ENCODE measurements at regions not wholly inside any gene's neighbourhood (a gene's known extent, or its start where the extent isn't known, plus 50 kb on each side); places are given as distances from the start of the nearest gene placed in this dataset.
"Not testable (repeated sequence)": the region's sequence is repeated elsewhere in the genome, so short reads cannot be mapped to it uniquely, and the experiment has no call there.

DNA sequence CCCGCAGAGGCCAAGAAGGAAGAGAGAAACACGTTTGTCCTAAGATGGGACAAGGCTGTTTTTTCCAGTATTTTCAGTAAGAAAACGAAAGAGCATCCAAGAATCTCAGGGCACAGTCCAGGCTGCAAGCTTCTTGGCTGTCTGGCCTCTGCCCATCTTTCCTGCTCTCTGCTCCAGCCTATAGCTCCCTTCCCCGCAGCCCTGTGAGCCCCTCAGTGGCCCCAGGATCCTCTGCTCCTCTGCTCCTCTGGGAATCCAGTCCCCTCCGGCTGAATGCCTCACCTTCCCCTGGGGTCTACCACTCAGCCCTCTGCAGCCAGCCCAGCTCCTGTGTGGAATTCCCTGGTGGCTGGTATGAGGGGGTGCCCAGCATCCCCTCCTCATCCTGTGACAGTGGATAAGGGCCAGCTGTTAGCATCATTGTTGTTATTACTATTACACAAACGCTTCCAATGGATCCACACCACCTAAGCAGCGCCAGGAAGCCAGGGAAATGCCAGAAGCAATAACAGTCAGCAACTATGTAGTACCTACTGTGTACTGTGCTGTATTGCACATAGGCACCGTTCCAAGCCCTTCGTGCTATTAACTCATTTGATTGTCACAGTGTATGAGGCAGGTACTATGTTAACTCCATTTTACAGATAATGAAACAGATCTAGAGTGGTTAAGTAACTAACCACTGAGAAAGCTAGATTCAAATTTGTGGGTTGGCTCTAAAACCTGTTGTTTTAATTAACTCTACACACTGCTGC is 60.3 kb upstream of the PTPN1 start:
- Histone ChIP-seq H3K27ac (ENCODE audit: low read depth, low read length) (no peak overlapping the region), H3K9me3 (ENCODE audit: control insufficient read depth in 5 of 5, low read length in 5 of 5) (no peaks in the 10 kb centered on the region), H3K4me1 (ENCODE audit: control insufficient read depth in 5 of 5, insufficient read depth in 5 of 5, low read length in 5 of 5) (peaks cover 0 to 31% (median 14%) of the 10 kb centered on the region in 5 donors), H3K36me3 (ENCODE audit: control insufficient read depth in 5 of 5, insufficient read depth in 5 of 5, low read length in 5 of 5) (no peaks in the 10 kb centered on the region), H3K9ac (ENCODE audit: low read length in 5 of 5) (no peak overlapping the region), H3K4me3 (ENCODE audit: low read depth in 1 of 5, low read length in 5 of 5) (no peak overlapping the region), H3K27me3 (ENCODE audit: control insufficient read depth in 5 of 5, insufficient read depth in 4 of 5, low read length in 5 of 5) (no peaks in the 10 kb centered on the region)

DNA sequence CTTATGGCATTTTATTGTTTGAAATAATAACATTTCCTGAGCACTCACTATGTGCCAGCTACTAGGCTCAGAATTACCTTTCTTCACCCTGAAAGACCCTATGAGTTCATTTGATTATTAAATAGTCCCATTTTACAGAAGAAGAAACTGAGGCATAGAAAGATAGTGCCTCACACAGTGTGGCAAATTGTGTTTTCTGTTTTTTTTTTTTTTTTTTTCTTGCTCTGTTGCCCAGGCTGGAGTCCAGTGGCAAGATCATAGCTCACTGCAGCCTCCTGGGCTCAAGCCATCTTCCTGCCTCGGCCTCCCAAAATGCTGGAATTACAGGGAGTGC is 59.7 kb upstream of the PTPN1 start:
- no peaks in the 10 kb centered on the region for H3K9me3 ChIP-seq (ENCODE audit: control insufficient read depth in 5 of 5, low read length in 5 of 5)
- H3K36me3 ChIP-seq (ENCODE audit: control insufficient read depth in 5 of 5, insufficient read depth in 5 of 5, low read length in 5 of 5), result no peaks in the 10 kb centered on the region
- H3K4me3 ChIP-seq (ENCODE audit: low read depth in 1 of 5, low read length in 5 of 5), result no peak overlapping the region
- peaks cover 0 to 31% (median 14%) of the 10 kb centered on the region in 5 donors for H3K4me1 ChIP-seq (ENCODE audit: control insufficient read depth in 5 of 5, insufficient read depth in 5 of 5, low read length in 5 of 5)
- H3K9ac ChIP-seq (ENCODE audit: low read length in 5 of 5), result no peak overlapping the region
- H3K27me3 ChIP-seq (ENCODE audit: control insufficient read depth in 5 of 5, insufficient read depth in 4 of 5, low read length in 5 of 5), result no peaks in the 10 kb centered on the region
- H3K27ac ChIP-seq (ENCODE audit: low read depth, low read length), result no peak overlapping the region

GRCh38 chr20:50450881-50451752 is 59.1 kb upstream of the PTPN1 start:
- Histone ChIP-seq H3K36me3 (ENCODE audit: control insufficient read depth in 5 of 5, insufficient read depth in 5 of 5, low read length in 5 of 5) (no peaks in the 10 kb centered on the region), H3K27me3 (ENCODE audit: control insufficient read depth in 5 of 5, insufficient read depth in 4 of 5, low read length in 5 of 5) (no peaks in the 10 kb centered on the region), H3K9ac (ENCODE audit: low read length in 5 of 5) (peak overlapping the region in 1 of 5 donors; percentile 19), H3K27ac (ENCODE audit: low read depth, low read length) (no peak overlapping the region), H3K4me1 (ENCODE audit: control insufficient read depth in 5 of 5, insufficient read depth in 5 of 5, low read length in 5 of 5) (peaks cover 0 to 31% (median 14%) of the 10 kb centered on the region in 5 donors), H3K9me3 (ENCODE audit: control insufficient read depth in 5 of 5, low read length in 5 of 5) (no peaks in the 10 kb centered on the region), H3K4me3 (ENCODE audit: low read depth in 1 of 5, low read length in 5 of 5) (peak overlapping the region in 3 of 5 donors; percentile 17 to 38 (median 17))

DNA sequence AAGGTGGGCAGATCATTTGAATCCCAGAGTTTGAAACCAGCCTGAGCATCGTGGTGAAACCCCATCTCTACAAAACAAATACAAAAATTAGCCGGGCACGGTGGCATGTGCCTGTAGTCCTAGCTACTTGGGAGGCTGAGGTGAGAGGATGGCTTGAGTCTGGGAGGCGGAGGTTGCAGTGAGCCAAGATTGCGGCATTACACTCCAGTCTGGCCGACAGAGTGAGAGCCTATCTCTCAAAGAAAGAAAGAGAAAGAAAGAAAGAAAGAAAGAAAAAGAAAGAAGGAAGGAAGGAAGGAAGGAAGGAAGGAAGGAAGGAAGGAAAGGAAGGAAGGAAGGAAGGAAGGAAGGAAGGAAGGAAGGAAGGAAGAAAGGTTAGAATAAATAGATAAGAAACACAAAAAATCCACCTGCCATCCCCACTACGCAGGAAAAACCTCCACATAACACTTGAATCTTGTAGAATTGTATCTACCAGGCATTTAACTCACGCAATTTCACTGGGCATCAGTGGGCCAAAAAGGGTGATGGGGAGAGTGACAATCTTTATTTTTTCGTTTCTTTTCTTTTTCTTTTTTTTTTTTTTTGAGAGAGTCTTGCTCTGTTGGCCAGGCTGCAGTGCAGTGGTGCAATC is 58.3 kb upstream of the PTPN1 start:
- Histone ChIP-seq H3K9ac (ENCODE audit: low read length in 5 of 5) (peak overlapping the region in 1 of 5 donors; percentile 19), H3K4me1 (ENCODE audit: control insufficient read depth in 5 of 5, insufficient read depth in 5 of 5, low read length in 5 of 5) (peaks cover 0 to 38% (median 21%) of the 10 kb centered on the region in 5 donors)
- not testable (repeated sequence) for H3K27me3 ChIP-seq (ENCODE audit: control insufficient read depth in 5 of 5, insufficient read depth in 4 of 5, low read length in 5 of 5); H3K36me3 ChIP-seq (ENCODE audit: control insufficient read depth in 5 of 5, insufficient read depth in 5 of 5, low read length in 5 of 5); H3K27ac ChIP-seq (ENCODE audit: low read depth, low read length); H3K4me3 ChIP-seq (ENCODE audit: low read depth in 1 of 5, low read length in 5 of 5); H3K9me3 ChIP-seq (ENCODE audit: control insufficient read depth in 5 of 5, low read length in 5 of 5)

DNA sequence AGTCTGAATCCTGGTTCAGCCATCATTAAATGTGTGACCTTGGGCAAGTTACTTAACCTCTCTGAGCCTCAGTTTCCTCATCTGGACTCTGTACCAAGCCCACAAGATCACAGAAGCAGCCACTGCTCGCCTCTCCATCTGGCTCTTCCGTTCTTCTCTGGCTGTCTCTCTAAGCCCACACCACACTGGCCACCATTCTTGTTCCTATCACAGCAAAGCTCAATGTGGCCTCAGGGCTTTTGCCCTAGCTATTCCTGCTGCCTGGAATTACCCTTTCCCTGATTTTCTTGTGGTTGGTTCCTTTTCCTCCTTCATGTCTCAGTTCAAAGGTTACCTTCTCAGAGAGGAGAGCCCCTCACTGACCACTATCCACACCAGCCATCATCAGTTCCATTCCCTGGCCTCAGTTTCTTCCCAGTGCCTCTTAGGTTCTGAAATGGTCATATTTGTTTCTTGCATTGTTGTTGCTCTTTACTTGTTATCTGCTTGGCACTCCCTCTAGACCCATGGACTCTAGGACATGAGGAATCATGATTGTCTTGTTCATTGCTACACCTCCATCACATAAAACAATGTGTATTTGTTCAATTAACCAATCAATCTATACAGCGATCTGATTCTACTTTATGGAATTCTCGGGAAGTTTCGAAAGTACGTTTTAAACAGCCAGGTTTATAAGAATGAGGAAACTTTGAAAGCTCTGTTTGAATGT is 56.5 kb upstream of the PTPN1 start:
- Histone ChIP-seq H3K9ac (ENCODE audit: low read length in 5 of 5) (no peak overlapping the region), H3K4me1 (ENCODE audit: control insufficient read depth in 5 of 5, insufficient read depth in 5 of 5, low read length in 5 of 5) (peaks cover 0 to 37% (median 21%) of the 10 kb centered on the region in 5 donors), H3K27ac (ENCODE audit: low read depth, low read length) (no peak overlapping the region), H3K27me3 (ENCODE audit: control insufficient read depth in 5 of 5, insufficient read depth in 4 of 5, low read length in 5 of 5) (no peaks in the 10 kb centered on the region), H3K4me3 (ENCODE audit: low read depth in 1 of 5, low read length in 5 of 5) (no peak overlapping the region), H3K9me3 (ENCODE audit: control insufficient read depth in 5 of 5, low read length in 5 of 5) (no peaks in the 10 kb centered on the region), H3K36me3 (ENCODE audit: control insufficient read depth in 5 of 5, insufficient read depth in 5 of 5, low read length in 5 of 5) (no peaks in the 10 kb centered on the region)

- peaks cover 0 to 32% (median 19%) of the 10 kb centered on the region in 5 donors for H3K4me1 ChIP-seq (ENCODE audit: control insufficient read depth in 5 of 5, insufficient read depth in 5 of 5, low read length in 5 of 5)
- H3K4me3 ChIP-seq (ENCODE audit: low read depth in 1 of 5, low read length in 5 of 5); H3K36me3 ChIP-seq (ENCODE audit: control insufficient read depth in 5 of 5, insufficient read depth in 5 of 5, low read length in 5 of 5); H3K27me3 ChIP-seq (ENCODE audit: control insufficient read depth in 5 of 5, insufficient read depth in 4 of 5, low read length in 5 of 5); H3K9ac ChIP-seq (ENCODE audit: low read length in 5 of 5); H3K9me3 ChIP-seq (ENCODE audit: control insufficient read depth in 5 of 5, low read length in 5 of 5); H3K27ac ChIP-seq (ENCODE audit: low read depth, low read length): not testable (repeated sequence)
Measured at GRCh38 chr20:50455245-50455644, 54.9 kb upstream of the PTPN1 start.

DNA sequence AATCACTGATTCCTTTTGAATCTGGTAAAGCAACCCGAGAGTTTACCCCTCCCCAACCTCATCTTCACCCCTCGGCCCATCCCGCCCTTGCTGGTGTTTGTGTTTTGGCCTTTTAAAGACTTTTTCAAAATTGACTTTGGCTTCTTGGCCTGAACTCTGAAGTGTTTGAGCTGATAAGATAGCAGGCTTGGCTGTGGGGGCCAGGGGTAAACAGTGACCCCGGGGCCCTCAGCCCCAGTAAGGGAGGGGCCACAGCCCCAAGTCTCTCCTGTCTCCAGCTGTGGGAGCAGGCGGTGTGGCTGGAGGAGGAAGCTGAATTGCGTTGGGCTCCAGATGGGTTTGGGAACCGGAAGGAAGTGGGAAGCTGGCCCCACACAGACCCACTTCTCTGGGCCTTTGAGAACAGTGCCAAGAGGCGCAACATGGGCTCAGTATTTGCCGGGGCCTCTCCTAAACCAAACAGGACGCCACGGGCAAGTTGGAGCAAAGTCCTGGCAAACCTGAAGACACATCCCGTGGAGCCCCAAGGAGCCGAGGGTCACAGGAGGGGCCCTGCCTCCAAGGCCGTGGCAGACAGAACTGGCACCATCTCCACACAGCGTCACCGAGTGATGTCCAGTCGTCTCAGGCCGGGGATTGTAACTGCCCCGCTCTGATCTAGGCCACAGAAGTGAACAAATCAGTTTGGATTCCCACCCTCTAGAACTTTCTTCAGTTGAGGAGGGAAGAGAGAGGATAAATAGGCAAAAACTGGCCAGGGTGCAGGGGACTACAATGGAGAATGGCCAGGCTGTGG is 54.3 kb upstream of the PTPN1 start:
- Histone ChIP-seq H3K9ac (ENCODE audit: low read length in 5 of 5) (no peak overlapping the region), H3K4me1 (ENCODE audit: control insufficient read depth in 5 of 5, insufficient read depth in 5 of 5, low read length in 5 of 5) (peaks cover 0 to 33% (median 25%) of the 10 kb centered on the region in 5 donors), H3K27ac (ENCODE audit: low read depth, low read length) (no peak overlapping the region), H3K27me3 (ENCODE audit: control insufficient read depth in 5 of 5, insufficient read depth in 4 of 5, low read length in 5 of 5) (no peaks in the 10 kb centered on the region), H3K36me3 (ENCODE audit: control insufficient read depth in 5 of 5, insufficient read depth in 5 of 5, low read length in 5 of 5) (no peaks in the 10 kb centered on the region), H3K4me3 (ENCODE audit: low read depth in 1 of 5, low read length in 5 of 5) (no peak overlapping the region), H3K9me3 (ENCODE audit: control insufficient read depth in 5 of 5, low read length in 5 of 5) (no peaks in the 10 kb centered on the region)

GRCh38 chr20:50456452-50457324 is 53.5 kb upstream of the PTPN1 start:
- Histone ChIP-seq H3K9ac (ENCODE audit: low read length in 5 of 5) (no peak overlapping the region), H3K4me1 (ENCODE audit: control insufficient read depth in 5 of 5, insufficient read depth in 5 of 5, low read length in 5 of 5) (peaks cover 0 to 26% (median 18%) of the 10 kb centered on the region in 5 donors), H3K27ac (ENCODE audit: low read depth, low read length) (no peak overlapping the region), H3K9me3 (ENCODE audit: control insufficient read depth in 5 of 5, low read length in 5 of 5) (no peaks in the 10 kb centered on the region), H3K27me3 (ENCODE audit: control insufficient read depth in 5 of 5, insufficient read depth in 4 of 5, low read length in 5 of 5) (no peaks in the 10 kb centered on the region), H3K36me3 (ENCODE audit: control insufficient read depth in 5 of 5, insufficient read depth in 5 of 5, low read length in 5 of 5) (no peaks in the 10 kb centered on the region), H3K4me3 (ENCODE audit: low read depth in 1 of 5, low read length in 5 of 5) (no peak overlapping the region)
